Glutamatergic neuron (in vitro differentiated cells): ENCODE measurements at regions not wholly inside any gene's neighbourhood (a gene's known extent, or its start where the extent isn't known, plus 50 kb on each side); places are given as distances from the start of the nearest gene placed in this dataset.

Experiments used
- DNase-seq: peaks from one replicate; pipeline ENCODE4 v3.0.0; 2022
- H3K27ac Mint-ChIP-seq: one replicate; pipeline ENCODE4 v1.8.0; 2020; ENCODE audit warnings: mild to moderate bottlenecking, mixed read lengths, inconsistent platforms; ENCODE audit not compliant: unreplicated experiment
- H3K27me3 Mint-ChIP-seq: one replicate; pipeline ENCODE4 v1.8.0; 2020; ENCODE audit warnings: mild to moderate bottlenecking, moderate library complexity, mixed read lengths, inconsistent platforms; ENCODE audit not compliant: unreplicated experiment
- H3K36me3 Mint-ChIP-seq: one replicate; pipeline ENCODE4 v1.8.0; 2020; ENCODE audit warnings: mild to moderate bottlenecking, mixed read lengths, inconsistent platforms; ENCODE audit not compliant: unreplicated experiment
- H3K4me1 Mint-ChIP-seq: one replicate; pipeline ENCODE4 v1.8.0; 2020; ENCODE audit warnings: mild to moderate bottlenecking, low read depth, mixed read lengths, inconsistent platforms; ENCODE audit not compliant: unreplicated experiment
- H3K4me3 Mint-ChIP-seq: one replicate; pipeline ENCODE4 v1.8.0; 2020; ENCODE audit warnings: mild to moderate bottlenecking, mixed read lengths, inconsistent platforms; ENCODE audit not compliant: unreplicated experiment
- H3K9me3 Mint-ChIP-seq: one replicate; pipeline ENCODE4 v1.8.0; 2020; ENCODE audit warnings: mild to moderate bottlenecking, moderate library complexity, mixed read lengths, inconsistent platforms; ENCODE audit not compliant: unreplicated experiment
- CTCF ChIP-seq: fragments of 200-600 bp; sonication (generic); IDR thresholded peaks from one replicate; pipeline ENCODE4 v1.5.0; 2021; ENCODE audit not compliant: partially characterized antibody, unreplicated experiment

DNA sequence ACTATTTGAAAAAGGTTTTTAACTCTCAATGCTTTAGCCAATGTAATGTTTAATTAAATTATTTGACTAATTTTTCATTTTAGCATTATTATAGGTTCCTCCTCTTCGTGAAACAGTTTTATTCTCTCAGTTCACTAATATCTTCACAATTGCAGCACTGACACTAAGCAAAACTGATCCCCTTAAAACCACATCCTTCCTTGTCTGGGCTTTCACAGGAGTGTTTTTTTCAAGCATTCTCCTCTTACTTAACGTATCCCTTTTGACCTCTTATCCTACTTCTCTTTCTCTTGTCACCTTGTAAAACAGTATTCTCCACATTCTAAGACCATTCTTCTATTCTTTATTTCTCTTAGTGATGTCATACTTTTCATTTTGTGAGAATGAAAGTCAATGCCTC is 112.8 kb downstream of the DSC3 start:
- Mint-ChIP-seq H3K4me3 (no peak overlapping the region), H3K27ac (no peak overlapping the region), H3K27me3 (no peaks in the 10 kb centered on the region), H3K9me3 (no peaks in the 10 kb centered on the region), H3K4me1 (peaks cover 7% of the 10 kb centered on the region), H3K36me3 (no peaks in the 10 kb centered on the region)
- no peak for TF ChIP-seq CTCF
- DNase-seq, result no peak

DNA sequence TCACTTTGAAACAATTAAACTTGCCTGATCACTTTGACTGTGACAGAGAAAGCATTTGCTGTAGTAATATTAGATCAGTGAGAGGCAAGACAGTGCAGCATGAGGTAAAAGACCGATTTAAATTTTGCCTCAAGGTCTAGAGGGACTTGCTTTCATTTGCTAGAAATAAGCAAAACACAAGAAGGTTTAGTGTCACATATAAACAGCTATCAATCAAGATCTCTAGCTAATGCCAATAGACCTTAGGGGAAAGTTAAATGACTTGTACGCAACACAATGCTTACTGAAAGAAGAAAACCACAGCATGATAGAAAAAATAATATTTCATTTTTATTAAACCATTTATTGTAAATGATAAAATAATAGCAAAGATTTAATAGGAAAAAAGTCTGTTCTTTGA is 113.5 kb downstream of the DSC3 start:
- peaks cover 7% of the 10 kb centered on the region for H3K4me1 Mint-ChIP-seq
- H3K36me3 Mint-ChIP-seq, result no peaks in the 10 kb centered on the region
- DNase-seq, result no peak
- H3K27ac Mint-ChIP-seq, result no peak overlapping the region
- H3K4me3 Mint-ChIP-seq, result no peak overlapping the region
- TF ChIP-seq CTCF, result no peak
- no peaks in the 10 kb centered on the region for H3K9me3 Mint-ChIP-seq
- no peaks in the 10 kb centered on the region for H3K27me3 Mint-ChIP-seq

DNA sequence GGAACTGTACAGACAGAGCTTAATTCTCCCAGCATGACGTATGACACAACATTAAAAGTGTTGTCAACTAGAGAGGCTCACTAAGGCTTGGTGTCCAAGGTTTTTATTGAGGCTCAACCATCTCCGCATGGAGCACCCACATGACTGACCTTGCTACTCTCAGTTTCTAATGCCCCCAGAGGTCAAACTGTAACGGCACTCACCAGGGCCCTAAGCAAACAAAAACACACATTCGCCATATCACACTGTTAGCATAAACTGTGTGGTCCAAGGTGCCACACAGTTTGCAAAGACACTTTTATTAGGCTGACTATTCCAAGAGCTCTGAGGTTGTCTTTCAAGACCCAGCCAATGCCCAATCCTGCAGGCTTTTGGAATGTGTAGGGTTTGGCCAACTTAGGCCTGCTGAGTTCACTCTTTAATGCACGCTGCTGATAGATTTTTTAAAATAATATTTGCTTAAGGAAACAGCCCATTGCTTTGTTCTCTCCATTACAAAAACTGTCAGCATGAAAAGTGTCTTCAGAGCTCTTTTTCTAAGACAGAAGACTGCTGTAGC is 114.9 kb downstream of the DSC3 start:
- TF ChIP-seq CTCF, result no peak
- H3K9me3 Mint-ChIP-seq, result no peaks in the 10 kb centered on the region
- H3K4me3 Mint-ChIP-seq, result no peak overlapping the region
- no peaks in the 10 kb centered on the region for H3K27me3 Mint-ChIP-seq
- H3K36me3 Mint-ChIP-seq, result no peaks in the 10 kb centered on the region
- no peak overlapping the region for H3K27ac Mint-ChIP-seq
- H3K4me1 Mint-ChIP-seq, result peaks cover 7% of the 10 kb centered on the region
- no peak for DNase-seq

DNA sequence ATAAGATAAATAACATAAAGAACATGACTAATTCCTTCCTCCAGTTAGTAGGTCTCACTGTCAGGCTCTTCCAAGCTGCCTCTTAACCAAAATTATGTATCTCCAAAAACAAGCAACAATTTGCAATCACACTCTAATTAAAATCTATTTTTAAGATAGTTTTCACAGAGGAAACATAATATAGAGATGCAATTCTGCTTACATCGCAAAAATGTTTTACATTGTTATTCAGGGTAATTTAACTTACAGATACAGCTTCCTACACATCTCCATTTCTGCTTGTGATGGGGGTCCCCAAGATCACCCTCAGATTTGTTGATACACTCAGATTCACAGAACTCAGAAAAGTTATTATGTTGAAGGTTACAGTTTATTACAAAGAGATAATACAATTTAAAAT is 115.5 kb downstream of the DSC3 start:
- peaks cover 7% of the 10 kb centered on the region for H3K4me1 Mint-ChIP-seq
- H3K36me3 Mint-ChIP-seq, result no peaks in the 10 kb centered on the region

GRCh38 chr18:30925795-30926194 is 116.7 kb downstream of the DSC3 start:
- no peak overlapping the region for H3K27ac Mint-ChIP-seq
- peaks cover 7% of the 10 kb centered on the region for H3K4me1 Mint-ChIP-seq
- H3K9me3 Mint-ChIP-seq, result no peaks in the 10 kb centered on the region
- no peak for DNase-seq
- H3K36me3 Mint-ChIP-seq, result no peaks in the 10 kb centered on the region
- TF ChIP-seq CTCF, result no peak
- H3K4me3 Mint-ChIP-seq, result no peak overlapping the region
- H3K27me3 Mint-ChIP-seq, result no peaks in the 10 kb centered on the region

More for the DNA sequence above, 115.5 kb downstream of the DSC3 start:
- Mint-ChIP-seq H3K4me3 (no peak overlapping the region), H3K27ac (no peak overlapping the region), H3K27me3 (no peaks in the 10 kb centered on the region), H3K9me3 (no peaks in the 10 kb centered on the region)
- no peak for TF ChIP-seq CTCF
- DNase-seq, result no peak
